Endodermal cell (in vitro differentiated cells): ENCODE measurements at regions not wholly inside any gene's neighbourhood (a gene's known extent, or its start where the extent isn't known, plus 50 kb on each side); places are given as distances from the start of the nearest gene placed in this dataset.
"Not testable (repeated sequence)": the region's sequence is repeated elsewhere in the genome, so short reads cannot be mapped to it uniquely, and the experiment has no call there.

ENCODE experiments used
- DNase-seq: peaks from one replicate; pipeline ENCODE4 v3.0.0-alpha.2; 2017
- H3K27ac ChIP-seq: 2 replicates; pipeline ENCODE4 v1.5.1; 2013; ENCODE audit warnings: mild to moderate bottlenecking, low read depth, low read length, moderate library complexity
- H3K27me3 ChIP-seq: 2 replicates; pipeline ENCODE4 v1.6.1; 2013; ENCODE audit warnings: mild to moderate bottlenecking, low read length, moderate library complexity; ENCODE audit not compliant: insufficient read depth, control insufficient read depth, poor library complexity, severe bottlenecking
- H3K36me3 ChIP-seq: 2 replicates; pipeline ENCODE4 v1.7.0; 2013; ENCODE audit warnings: mild to moderate bottlenecking, low read length, moderate library complexity; ENCODE audit not compliant: control insufficient read depth, insufficient read depth
- H3K4me1 ChIP-seq: one replicate; pipeline ENCODE4 v1.7.0; 2013; ENCODE audit warnings: low read length; ENCODE audit not compliant: control insufficient read depth, insufficient read depth
- H3K4me3 ChIP-seq: 2 replicates; pipeline ENCODE4 v1.5.1; 2013; ENCODE audit warnings: mild to moderate bottlenecking, low read length, moderate library complexity
- H3K9ac ChIP-seq: 2 replicates; pipeline ENCODE4 v1.6.1; 2013; ENCODE audit warnings: mild to moderate bottlenecking, low read length, moderate library complexity; ENCODE audit not compliant: poor library complexity, severe bottlenecking; ENCODE audit errors: extremely low read depth
- H3K9me3 ChIP-seq: 2 replicates; pipeline ENCODE4 v1.6.1; 2013; ENCODE audit warnings: mild to moderate bottlenecking, low read length, moderate library complexity; ENCODE audit not compliant: control insufficient read depth
- H3K27ac Mint-ChIP-seq: 2 replicates; pipeline ENCODE4 v1.8.0; 2020; ENCODE audit warnings: mixed read lengths
- H3K27me3 Mint-ChIP-seq: 2 replicates; pipeline ENCODE4 v1.8.0; 2021; ENCODE audit warnings: mild to moderate bottlenecking, mixed read lengths; ENCODE audit not compliant: insufficient read depth
- H3K36me3 Mint-ChIP-seq: 2 replicates; pipeline ENCODE4 v1.8.0; 2020; ENCODE audit warnings: low read depth, mixed read lengths
- H3K4me1 Mint-ChIP-seq: 2 replicates; pipeline ENCODE4 v1.8.0; 2020; ENCODE audit warnings: mixed read lengths
- H3K4me3 Mint-ChIP-seq: 2 replicates; pipeline ENCODE4 v1.8.0; 2020; ENCODE audit warnings: mild to moderate bottlenecking, moderate library complexity, mixed read lengths
- H3K9me3 Mint-ChIP-seq: 2 replicates; pipeline ENCODE4 v1.8.0; 2020; ENCODE audit warnings: mild to moderate bottlenecking, mixed read lengths
- CTCF ChIP-seq: fragments of 200-600 bp; sonication (generic); conservative IDR thresholded peaks from 2 replicates; pipeline ENCODE4 v1.5.0; 2021; ENCODE audit warnings: antibody characterized with exemption, mild to moderate bottlenecking
- whole genome bisulfite sequencing, 2 experiments: methylation state at CpG; one replicate each; pipeline versions ENCODE4 v1.1.5 to v1.1.7; 2013; ENCODE audit warnings: missing lambda C conversion rate in 2 of 2, mixed read lengths in 1 of 2; ENCODE audit not compliant: insufficient coverage in 1 of 2, insufficient read length in 1 of 2; 5-methylcytosine and 5-hydroxymethylcytosine counted together

GRCh38 chr4:124157396-124158083 lies 555.0 kb downstream of the ANKRD50 start:
- Histone ChIP-seq H3K9ac (no peak overlapping the region), H3K4me1 (no peaks in the 10 kb centered on the region), H3K36me3 (no peaks in the 10 kb centered on the region), H3K9me3 (no peaks in the 10 kb centered on the region), H3K4me3 (no peak overlapping the region), H3K27ac (no peak overlapping the region), H3K27me3 (no peaks in the 10 kb centered on the region)
- Mint-ChIP-seq H3K4me3 (no peak overlapping the region), H3K36me3 (no peaks in the 10 kb centered on the region), H3K9me3 (peaks cover 3% of the 10 kb centered on the region), H3K27me3 (no peaks in the 10 kb centered on the region), H3K27ac (no peak overlapping the region), H3K4me1 (no peaks in the 10 kb centered on the region)
- WGBS, 2 experiments = 90 to 96% methylated on average over 3 to 4 of the region's 4 CpGs
- TF ChIP-seq CTCF = no peak
- DNase-seq = no peak

GRCh38 chr4:124163401-124163800 lies 549.1 kb downstream of the ANKRD50 start:
- H3K27ac ChIP-seq = no peak overlapping the region
- H3K4me3 Mint-ChIP-seq = no peak overlapping the region
- H3K9ac ChIP-seq = no peak overlapping the region
- no peaks in the 10 kb centered on the region for H3K36me3 Mint-ChIP-seq
- no peak overlapping the region for H3K27ac Mint-ChIP-seq
- no peaks in the 10 kb centered on the region for H3K36me3 ChIP-seq
- H3K4me1 ChIP-seq = no peaks in the 10 kb centered on the region
- no peaks in the 10 kb centered on the region for H3K27me3 ChIP-seq
- no peaks in the 10 kb centered on the region for H3K9me3 ChIP-seq
- H3K9me3 Mint-ChIP-seq = no peaks in the 10 kb centered on the region
- 100% methylated on average over 1 of the region's 1 CpG for WGBS, 2 experiments
- H3K4me1 Mint-ChIP-seq = no peaks in the 10 kb centered on the region
- no peak overlapping the region for H3K4me3 ChIP-seq
- DNase-seq = no peak
- no peaks in the 10 kb centered on the region for H3K27me3 Mint-ChIP-seq
- no peak for TF ChIP-seq CTCF

GRCh38 chr4:124167602-124168001 lies 544.9 kb downstream of the ANKRD50 start:
- Histone ChIP-seq H3K4me1 (no peaks in the 10 kb centered on the region), H3K27me3 (no peaks in the 10 kb centered on the region), H3K27ac (no peak overlapping the region), H3K4me3 (no peak overlapping the region), H3K9me3 (no peaks in the 10 kb centered on the region), H3K9ac (no peak overlapping the region), H3K36me3 (no peaks in the 10 kb centered on the region)
- Mint-ChIP-seq H3K9me3 (peaks cover 8% of the 10 kb centered on the region), H3K36me3 (no peaks in the 10 kb centered on the region), H3K27ac (no peak overlapping the region), H3K4me1 (no peaks in the 10 kb centered on the region), H3K4me3 (no peak overlapping the region), H3K27me3 (no peaks in the 10 kb centered on the region)
- 90 to 94% methylated on average over 2 of the region's 2 CpGs for WGBS, 2 experiments
- no peak for DNase-seq
- no peak for TF ChIP-seq CTCF

GRCh38 chr4:124169524-124169923 lies 543.0 kb downstream of the ANKRD50 start:
- not testable (repeated sequence) for H3K9me3 Mint-ChIP-seq, H3K27me3 ChIP-seq, H3K9ac ChIP-seq, H3K27me3 Mint-ChIP-seq, H3K9me3 ChIP-seq, H3K4me3 Mint-ChIP-seq, H3K27ac ChIP-seq, H3K4me1 Mint-ChIP-seq, H3K27ac Mint-ChIP-seq, H3K36me3 ChIP-seq, H3K4me1 ChIP-seq, H3K4me3 ChIP-seq, H3K36me3 Mint-ChIP-seq, DNase-seq
- 92% methylated on average over 1 of the region's 1 CpG; no CpG with 5 or more reads in 1 of the 2 experiments for WGBS, 2 experiments
